ENCODE measurements at regions not wholly inside any gene's neighbourhood (a gene's known extent, or its start where the extent isn't known, plus 50 kb on each side); places are given as distances from the start of the nearest gene placed in this dataset.

DNA sequence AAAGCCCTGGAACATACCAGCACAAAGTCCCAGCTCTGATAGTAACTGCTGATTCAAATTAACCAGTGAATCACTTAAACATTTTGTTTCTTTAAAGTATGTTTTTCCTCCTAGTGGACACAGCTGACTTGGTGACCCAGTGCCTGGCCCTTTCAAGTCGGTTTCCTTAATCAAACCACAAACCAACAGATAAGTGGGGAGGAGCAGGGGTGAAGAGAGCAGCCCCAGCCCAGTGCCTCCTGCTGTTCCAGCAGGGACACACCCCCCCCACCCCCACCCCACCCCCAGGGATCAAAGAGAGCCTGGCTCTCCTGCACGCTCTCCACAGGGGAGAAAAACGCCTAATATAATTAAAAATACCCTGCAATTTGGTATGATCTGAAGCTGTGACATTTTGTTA, 55.4 kb upstream of the TBXT start:
- Histone ChIP-seq H3K27ac (ENCODE audit: control insufficient read depth, insufficient read depth) (no peak overlapping the region), H3K9me3 (replicated peaks; ENCODE audit: control insufficient read depth, insufficient read depth, low read length) (no peaks in the 10 kb centered on the region), H3K4me1 (ENCODE audit: control insufficient read depth, insufficient read depth, low read length) (no peaks in the 10 kb centered on the region; the same call in 1 of the 2 replicates), H3K4me2 (ENCODE audit: control insufficient read depth, insufficient read depth) (no peak overlapping the region), H3K4me3 (no peak overlapping the region), H3K79me2 (ENCODE audit: control insufficient read depth, insufficient read depth, low read length) (no peaks in the 10 kb centered on the region), H4K20me1 (ENCODE audit: control insufficient read depth, insufficient read depth) (no peaks in the 10 kb centered on the region), H3K27me3 (replicated peaks in 1 of 2; ENCODE audit: control insufficient read depth in 2 of 2, insufficient read depth in 2 of 2, low read length in 1 of 2) (peaks cover 1 to 3% of the 10 kb centered on the region in 2 experiments; a peak in 1 of 4 replicates), H2AFZ (ENCODE audit: control insufficient read depth, low read depth, low read length) (no peak overlapping the region), H3K9ac (ENCODE audit: control insufficient read depth, insufficient read depth, low read length) (no peak overlapping the region), H3K36me3 (ENCODE audit: control insufficient read depth in 2 of 2, insufficient read depth in 2 of 2, low read length in 1 of 2) (no peaks in the 10 kb centered on the region)
- SMC1A ChIA-PET (ENCODE audit: uncharacterized antibody, unreplicated experiment), result no interaction called here
- in situ Hi-C loops (cut with MboI) (no loop called here), intact Hi-C loops (cut with micrococcal nuclease; ENCODE audit: unreplicated experiment) (no loop called here)
- WGBS (ENCODE audit: insufficient coverage, insufficient replicate concordance, low lambda C conversion rate, missing lambda C conversion rate), result 6% methylated on average over 3 of the region's 3 CpGs
- POLR2A ChIA-PET, result no interaction called here
- DNase-seq (ENCODE audit: low read depth, low spot score) (no peak), FAIRE-seq (no peak), ATAC-seq (no peak)
- TF ChIP-seq, protein P1, sequence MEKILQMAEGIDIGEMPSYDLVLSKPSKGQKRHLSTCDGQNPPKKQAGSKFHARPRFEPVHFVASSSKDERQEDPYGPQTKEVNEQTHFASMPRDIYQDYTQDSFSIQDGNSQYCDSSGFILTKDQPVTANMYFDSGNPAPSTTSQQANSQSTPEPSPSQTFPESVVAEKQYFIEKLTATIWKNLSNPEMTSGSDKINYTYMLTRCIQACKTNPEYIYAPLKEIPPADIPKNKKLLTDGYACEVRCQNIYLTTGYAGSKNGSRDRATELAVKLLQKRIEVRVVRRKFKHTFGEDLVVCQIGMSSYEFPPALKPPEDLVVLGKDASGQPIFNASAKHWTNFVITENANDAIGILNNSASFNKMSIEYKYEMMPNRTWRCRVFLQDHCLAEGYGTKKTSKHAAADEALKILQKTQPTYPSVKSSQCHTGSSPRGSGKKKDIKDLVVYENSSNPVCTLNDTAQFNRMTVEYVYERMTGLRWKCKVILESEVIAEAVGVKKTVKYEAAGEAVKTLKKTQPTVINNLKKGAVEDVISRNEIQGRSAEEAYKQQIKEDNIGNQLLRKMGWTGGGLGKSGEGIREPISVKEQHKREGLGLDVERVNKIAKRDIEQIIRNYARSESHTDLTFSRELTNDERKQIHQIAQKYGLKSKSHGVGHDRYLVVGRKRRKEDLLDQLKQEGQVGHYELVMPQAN (conservative IDR thresholded peaks at IDR 0.05), result no peak
- TF ChIP-seq TARDBP (IDR thresholded peaks at IDR 0.05; ENCODE audit: borderline replicate concordance), result no peak
- no peak for TF ChIP-seq GABPA (IDR thresholded peaks at IDR 0.05; ENCODE audit: low read depth)
- TF ChIP-seq POU2F2 (IDR thresholded peaks at IDR 0.05; ENCODE audit: borderline replicate concordance, low read depth, low read length), result no peak
- TF ChIP-seq KAT2A (conservative IDR thresholded peaks at IDR 0.05; ENCODE audit: control insufficient read depth, low read depth, low read length), result no peak
- no peak for TF ChIP-seq DPF2 (IDR thresholded peaks at IDR 0.05)
- TF ChIP-seq POLR2A (IDR thresholded peaks at IDR 0.05; ENCODE audit: low read depth, low read length), result no peak
- no peak for TF ChIP-seq MEF2B (IDR thresholded peaks at IDR 0.05; ENCODE audit: partially characterized antibody, poor library complexity, severe bottlenecking)
- CTCF ChIA-PET, result no interaction called here
- RAD21 ChIA-PET (ENCODE audit: unreplicated experiment), result no interaction called here
- no TSS peak for BruUV-seq (replicated peaks)
